Thyroid gland (tissue), 4 donors: ENCODE measurements at regions not wholly inside any gene's neighbourhood (a gene's known extent, or its start where the extent isn't known, plus 50 kb on each side); places are given as distances from the start of the nearest gene placed in this dataset.

ENCODE experiments used
- CTCF ChIP-seq, 6 experiments: fragments of 200-600 bp in 3 of 6; fragments of 450-650 bp in 3 of 6; sonication (generic) in 3 of 6; IDR thresholded peaks; one replicate each; pipeline ENCODE4 v1.5.1; 2016 to 2019; ENCODE audit warnings: antibody characterized with exemption in 6 of 6, mild to moderate bottlenecking in 2 of 6, inconsistent platforms in 1 of 6, moderate library complexity in 1 of 6
- POLR2A ChIP-seq, 2 donors: fragments of 450-650 bp; IDR thresholded peaks; one replicate each; pipeline ENCODE4 v1.6.1; 2017; ENCODE audit warnings: antibody characterized with exemption in 2 of 2, mild to moderate bottlenecking in 2 of 2, moderate library complexity in 1 of 2

GRCh38 chr22:49292909-49293308, 534.8 kb downstream of the BRD1 start:
- TF ChIP-seq CTCF (IDR thresholded peaks at IDR 0.05) (no peak), POLR2A (IDR thresholded peaks at IDR 0.05) (no peak)
